NCI-H2227 (cell line): ENCODE measurements at regions not wholly inside any gene's neighbourhood (a gene's known extent, or its start where the extent isn't known, plus 50 kb on each side); places are given as distances from the start of the nearest gene placed in this dataset.
A peak's percentile ranks its signal among the peaks of the same experiment; 100 is the strongest.
"Not testable (repeated sequence)": the region's sequence is repeated elsewhere in the genome, so short reads cannot be mapped to it uniquely, and the experiment has no call there.

Experiments used
- DNase-seq: peaks from one replicate; lab custom pipeline; 2025; ENCODE audit not compliant: unreplicated experiment; lab: John Stamatoyannopoulos, UW

DNA sequence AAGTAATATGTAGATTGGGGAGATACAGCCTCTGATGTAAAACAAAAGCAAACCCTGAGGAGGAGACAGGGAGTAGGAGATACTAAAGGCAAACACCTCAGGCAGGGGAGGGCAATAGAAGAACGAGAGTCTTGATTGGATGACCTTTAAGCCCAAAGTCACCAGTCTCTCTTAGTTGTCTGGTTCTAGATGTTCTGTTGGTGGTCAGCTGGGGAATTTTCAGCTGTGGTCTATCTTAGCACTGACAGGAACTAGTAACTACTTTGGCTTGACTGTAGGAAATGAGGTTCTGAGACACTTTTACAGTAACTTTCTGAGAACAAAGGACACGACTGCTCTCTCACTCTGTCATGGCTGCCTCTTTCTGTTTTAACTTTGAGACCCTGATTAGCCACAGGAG is 290.7 kb upstream of the MIR17HG start:
- no peak for DNase-seq

DNA sequence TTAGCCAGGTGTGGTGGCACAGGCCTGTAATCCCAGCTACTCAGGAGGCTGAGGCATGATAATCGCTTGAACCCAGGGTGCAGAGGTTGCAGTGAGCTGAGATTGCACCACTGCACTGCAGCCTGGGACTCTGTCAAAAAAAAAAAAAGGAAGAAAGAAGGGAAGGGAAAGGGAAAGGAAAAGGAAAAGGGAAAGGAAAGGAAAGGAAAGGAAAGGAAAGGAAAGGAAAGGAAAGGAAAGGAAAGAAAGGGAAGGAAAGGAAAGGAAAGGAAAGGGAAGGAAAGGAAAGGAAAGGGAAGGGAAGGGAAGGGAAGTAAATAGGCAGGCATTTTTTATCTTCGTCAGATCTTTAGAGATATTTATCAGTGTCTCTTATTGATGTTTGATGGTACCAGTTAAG is 290.0 kb upstream of the MIR17HG start:
- DNase-seq, result not testable (repeated sequence)

DNA sequence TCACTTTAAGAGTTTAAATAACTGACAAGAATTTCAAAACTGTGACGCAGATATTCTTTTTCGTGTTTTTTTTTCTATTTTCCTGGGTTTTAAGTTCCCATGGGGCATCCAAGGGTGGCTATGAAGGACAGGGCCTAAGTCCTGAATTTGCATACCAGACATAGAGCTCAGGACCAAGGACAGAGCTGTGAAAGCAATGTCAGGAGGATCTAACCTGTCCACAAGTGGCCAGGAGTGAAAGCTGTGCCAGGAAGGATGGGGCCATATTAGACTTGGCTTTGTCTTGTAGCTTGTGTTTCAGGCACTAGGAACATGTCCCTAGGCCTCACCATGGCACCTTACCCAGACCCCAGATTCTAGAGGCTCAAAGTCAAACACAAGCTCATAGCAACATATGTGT is 289.4 kb upstream of the MIR17HG start:
- no peak for DNase-seq

DNA sequence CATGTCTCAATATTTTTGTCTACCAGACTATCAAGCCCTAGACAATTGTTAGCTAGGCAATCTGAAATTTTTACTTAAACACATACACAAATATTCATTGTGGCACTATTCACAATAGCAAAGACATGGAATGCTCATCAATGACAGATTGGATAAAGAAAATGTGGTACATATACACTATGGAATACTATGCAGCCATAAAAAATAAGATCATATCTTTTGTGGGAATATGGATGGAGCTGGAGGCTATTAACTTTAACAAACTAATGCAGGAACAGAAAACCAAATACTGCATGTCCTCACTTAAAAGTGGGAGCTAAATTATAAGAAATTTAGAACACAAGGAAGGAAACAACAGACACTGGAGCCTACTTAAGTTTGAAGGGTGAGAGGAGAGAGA is 288.6 kb upstream of the MIR17HG start:
- no peak for DNase-seq

DNA sequence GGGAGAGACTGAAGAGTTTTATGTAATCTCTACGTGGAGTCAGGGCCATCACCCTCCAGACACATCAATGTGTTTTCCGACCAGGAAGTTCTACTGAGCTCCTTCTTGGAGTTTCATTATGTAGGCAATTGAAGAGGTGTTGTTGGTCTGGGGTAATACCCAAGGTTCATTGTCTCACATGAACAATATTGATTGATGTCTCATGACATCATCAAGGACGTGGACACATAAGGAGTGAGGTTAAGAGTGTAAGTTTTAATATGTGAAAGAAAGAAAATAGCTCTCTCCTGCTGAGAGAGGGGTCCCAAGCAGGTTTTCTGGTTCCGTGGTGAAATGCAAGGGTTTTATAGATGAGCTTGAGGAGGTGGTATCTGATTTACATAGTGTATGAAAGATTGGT is 280.7 kb upstream of the MIR17HG start:
- DNase-seq, result no peak

DNA sequence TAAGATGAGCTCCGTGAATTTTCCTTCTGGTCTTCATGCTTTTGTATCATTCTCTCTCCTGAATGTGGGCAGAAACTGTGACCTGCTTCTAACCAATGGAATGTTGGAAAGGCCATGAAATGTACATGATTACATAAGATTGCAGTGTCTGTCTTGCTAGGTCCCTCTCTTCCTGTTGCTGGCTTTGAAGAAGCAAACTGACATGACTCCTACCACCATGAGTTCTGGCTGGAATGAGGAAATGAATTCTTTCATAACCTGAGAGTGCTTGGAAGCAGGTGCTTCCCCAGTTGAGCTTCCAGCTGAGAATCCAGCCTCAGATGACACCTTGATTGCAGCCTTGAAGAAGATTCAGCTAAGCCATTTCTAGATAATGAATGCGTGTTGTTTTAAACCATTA is 275.0 kb upstream of the MIR17HG start:
- DNase-seq, result no peak

DNA sequence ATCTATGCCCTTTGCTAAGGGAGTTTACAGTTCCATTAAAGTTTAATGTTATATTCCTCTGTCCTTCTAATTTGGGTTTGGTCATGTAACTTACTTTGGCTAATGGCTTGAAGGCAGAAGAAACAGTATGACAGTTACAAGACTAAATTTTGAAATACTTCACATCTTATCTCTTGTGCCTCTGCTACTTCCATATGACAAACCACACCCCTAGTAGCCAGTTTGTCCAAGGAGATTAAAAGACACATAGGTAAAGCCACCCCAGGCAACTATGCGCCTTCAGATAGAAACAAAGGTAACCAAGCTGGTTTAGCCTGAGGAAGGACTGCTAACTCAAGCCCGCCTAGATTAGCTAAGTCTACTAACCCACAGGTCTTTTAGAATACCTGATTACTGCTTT is 273.4 kb upstream of the MIR17HG start:
- no peak for DNase-seq

DNA sequence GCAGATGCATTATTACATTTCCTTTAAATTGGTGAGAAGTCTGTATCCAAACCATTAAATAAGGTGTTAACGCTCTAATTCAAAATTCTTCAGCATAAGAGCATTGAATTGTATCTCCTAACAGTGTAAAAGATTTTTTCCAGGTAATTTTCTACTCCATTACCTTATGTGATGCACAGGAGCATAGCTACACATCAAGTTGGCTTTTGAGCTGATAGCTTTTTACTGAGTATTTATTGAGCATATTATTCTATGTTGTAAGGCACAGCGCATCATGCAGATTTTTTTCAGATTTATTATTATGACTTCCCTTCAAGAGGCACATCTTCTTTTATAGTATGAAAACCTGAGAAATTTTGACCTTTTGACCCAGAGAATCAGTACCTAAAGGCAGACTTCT is 270.7 kb upstream of the MIR17HG start:
- DNase-seq, result no peak

DNA sequence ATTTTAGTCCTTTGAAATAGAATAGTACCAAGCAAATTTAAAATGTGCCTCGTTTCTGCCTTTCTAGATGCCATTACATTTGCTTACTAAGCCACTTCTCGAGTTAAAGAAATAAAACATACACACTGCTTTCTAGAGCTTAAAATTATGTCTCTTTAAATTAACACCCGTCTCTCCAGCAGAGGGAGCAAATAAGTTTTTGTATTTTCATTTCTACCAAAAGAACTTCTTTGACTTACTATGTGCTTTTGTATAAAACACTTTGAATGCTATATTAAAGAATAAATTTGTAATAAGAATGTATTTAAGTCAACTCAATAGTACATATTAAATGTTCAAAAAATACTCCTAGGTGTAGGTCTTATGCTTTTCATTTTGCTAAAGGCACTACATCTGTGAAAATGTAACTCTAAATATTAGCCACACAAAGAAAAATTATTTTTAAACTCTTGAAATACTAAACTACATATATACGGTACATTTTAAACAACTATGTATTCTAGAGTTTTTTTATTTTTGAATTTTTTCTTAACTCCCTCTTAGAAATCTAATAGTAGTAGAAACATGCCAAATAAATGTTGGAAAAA is 269.3 kb upstream of the MIR17HG start:
- peak; percentile 13 for DNase-seq

DNA sequence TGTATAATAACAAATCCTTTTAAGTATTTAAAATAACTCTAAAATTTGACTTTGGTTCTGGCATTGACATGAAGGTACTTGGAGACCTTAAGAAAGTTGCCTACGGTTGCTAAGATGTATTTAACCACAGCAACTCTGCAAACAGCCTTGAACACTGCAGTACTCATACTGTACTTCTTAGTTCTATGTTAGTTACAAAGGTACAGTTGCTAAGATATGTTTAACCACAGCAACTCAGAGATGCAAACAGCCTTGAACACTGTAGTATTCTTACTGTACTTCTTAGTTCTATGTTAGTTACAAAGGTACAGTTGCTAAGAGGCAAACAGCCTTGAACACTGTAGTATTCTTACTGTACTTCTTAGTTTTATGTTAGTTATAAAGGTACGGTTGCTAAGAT is 268.3 kb upstream of the MIR17HG start:
- DNase-seq, result no peak

DNA sequence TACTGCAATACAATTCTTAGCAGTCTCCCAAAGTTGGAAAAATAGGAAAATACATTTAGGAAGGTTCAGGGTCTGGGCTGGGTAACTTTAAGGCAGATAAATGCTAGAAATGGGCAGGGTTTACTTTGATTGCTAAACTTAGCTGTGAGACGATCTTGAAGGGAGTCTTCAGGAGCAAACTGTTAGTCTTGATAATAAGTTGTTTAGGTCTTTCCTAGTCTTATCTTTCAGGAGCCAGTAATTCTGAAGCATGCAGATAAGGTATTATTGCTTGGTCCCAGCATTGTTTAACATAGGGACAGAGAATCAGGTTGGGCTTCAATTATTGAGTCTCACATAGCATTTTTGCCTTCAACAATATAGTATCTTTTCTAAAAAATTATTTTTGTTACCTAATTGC is 262.4 kb upstream of the MIR17HG start:
- no peak for DNase-seq

DNA sequence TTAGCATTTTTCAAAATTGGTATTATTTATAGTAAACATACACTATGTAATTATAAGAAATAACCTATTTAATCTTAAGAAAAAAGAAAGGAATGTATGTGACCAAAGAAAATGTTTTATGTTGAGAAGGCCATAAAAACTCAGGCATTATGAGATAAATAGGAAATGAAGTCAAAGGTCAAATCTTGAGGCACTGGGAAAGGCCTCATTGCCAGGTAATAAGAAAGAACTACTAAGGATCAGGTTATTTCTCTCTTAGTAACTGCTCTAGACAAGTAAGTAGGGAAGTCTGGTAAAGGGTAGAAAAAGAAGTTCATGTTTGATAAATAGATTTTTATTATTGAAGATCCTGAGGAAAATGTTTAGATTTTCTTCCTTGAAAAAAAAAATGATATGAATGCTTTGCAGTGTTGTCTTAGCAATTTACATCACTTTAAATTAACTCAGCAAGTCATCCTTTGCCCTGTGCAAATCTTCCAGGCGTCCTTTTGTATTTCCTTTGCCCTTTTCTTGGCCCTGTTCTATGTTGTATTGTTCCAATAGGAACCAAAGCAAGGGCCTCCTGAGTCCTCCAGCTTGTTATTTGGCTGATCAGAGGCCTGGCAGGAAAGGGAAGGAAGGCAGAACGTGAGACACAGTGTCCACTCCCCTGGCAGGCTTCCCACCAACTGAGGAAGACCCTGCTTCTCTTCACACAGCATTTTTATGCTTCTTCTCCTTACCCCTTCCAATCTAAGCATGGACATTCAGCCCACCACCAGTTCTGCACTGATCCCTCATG is 260.4 kb upstream of the MIR17HG start:
- DNase-seq, result no peak

DNA sequence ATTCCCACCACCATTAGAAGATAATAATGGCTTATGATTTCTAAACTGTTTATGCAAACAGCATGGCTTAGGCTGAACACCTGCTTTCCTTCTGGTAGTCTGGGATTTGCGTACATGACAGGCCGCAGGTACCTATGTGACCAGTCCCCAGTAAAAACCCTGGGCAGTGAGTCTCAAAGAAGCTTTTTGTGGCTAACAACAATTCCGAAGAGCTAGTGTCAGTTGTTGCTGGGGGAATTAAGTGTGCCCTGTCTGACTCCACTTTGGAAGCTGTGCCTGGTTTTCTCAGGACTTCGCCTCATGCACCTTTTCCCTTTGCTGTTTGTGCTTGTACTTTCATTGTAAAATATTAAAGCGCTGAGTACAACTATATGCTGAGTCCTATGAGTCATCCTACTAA is 250.2 kb upstream of the MIR17HG start:
- no peak for DNase-seq

DNA sequence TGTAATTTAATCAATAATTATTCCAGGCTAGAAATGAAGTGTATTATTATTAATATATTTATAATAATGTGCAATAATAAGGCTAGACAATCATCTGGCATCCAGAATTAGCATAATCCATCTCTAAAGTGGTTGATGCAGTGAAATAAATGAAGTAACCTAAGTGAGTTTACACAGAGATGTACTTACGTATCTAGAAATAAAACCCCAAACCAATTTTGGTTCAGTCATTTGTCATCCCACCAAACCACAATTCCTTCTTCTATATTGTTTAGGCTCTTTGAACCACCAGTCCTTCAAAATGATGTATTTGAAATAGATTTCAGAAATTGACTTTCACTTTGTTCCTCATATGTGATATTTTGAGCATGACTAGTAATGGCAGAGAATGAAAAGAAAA is 247.6 kb upstream of the MIR17HG start:
- no peak for DNase-seq

DNA sequence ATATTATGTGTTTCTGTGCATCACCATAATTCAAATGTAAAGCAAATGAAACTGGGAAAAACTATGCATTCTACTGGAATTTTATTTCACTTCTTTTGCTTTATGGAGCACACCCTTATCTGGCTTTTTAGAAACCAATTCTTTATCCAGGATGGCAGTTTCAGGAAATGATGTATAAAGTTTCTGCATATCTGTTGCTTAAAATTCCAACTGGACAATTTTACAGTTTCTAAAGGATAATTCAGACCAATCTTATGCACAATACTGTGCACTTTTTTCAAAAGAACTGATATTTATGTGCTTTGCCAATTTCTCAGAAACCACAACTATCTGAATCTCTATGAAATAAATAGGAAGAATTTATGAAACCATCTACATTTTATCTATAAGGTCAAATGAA is 246.5 kb upstream of the MIR17HG start:
- DNase-seq, result no peak

DNA sequence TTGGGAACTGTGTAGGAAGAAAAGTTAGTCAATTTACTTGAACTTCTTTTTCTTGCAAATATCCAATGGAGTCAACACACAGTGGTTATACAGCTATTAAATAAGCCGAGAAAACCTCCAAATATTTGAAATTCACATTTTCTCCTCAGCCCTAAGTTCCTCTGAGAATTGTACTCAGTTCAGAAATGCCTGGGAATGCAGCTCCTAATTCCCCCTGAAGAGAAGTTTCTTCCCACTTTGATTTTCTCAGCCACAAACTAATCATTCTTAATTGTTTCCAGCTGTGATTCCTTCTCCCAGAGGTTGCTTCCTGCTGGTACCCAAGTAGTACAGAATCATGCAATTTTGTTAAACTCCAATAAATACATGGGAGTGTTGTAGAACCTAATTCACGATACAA is 246.1 kb upstream of the MIR17HG start:
- no peak for DNase-seq

DNA sequence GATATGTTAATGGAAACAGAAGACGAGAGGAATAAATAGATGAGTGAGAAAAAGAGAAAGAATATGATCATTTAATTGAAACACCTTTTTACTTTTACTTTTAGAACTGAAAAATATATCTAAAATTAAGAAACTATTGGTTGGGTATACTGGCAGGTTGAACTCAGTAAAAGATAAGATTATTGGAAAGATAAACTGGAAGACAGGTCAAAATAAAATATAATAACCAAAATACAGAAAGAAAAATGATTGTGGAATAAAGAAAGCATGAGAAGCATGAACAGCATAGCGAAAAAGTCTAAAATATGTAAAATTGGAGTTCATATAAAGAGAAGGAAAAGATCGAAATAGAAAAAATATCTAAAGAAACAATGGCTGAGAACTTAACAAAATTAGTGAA is 242.2 kb upstream of the MIR17HG start:
- DNase-seq, result no peak

DNA sequence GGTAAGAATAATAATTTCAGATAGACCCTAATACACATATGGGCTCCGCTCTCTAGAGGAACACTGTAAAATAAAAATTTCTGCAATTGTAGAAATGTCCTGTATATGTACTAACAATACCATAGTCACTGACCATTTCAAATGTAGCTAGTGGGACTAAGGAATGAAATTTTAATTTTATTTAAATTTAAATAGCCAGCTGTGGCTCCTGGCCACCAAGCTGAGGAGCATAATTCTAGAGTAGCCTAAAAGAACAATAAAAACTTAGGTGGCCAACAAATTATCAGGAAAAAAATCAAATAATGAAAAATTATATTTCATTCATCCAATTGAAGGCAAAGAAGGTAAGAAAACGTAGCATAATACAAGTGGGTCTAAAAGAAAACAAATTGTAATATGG is 240.9 kb upstream of the MIR17HG start:
- DNase-seq, result no peak

DNA sequence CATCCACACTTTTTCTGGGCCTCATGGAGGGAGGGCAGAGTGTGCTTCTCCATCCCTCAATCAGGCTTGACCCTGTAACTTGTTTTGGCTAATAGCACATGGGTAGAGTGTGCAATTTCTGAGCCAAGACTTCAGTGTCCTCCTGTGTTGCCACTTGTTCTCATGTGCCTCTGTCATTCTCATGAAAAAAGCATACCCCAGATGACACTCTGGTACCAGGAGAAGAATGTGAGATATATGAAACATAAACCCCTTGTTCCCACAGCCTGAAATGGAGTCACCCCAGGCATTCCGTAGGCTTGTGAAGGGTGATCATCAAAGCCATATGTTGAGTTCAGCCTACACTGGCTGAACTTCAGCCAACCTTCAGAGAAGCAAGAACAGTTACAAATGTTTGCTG is 239.2 kb upstream of the MIR17HG start:
- DNase-seq, result no peak

DNA sequence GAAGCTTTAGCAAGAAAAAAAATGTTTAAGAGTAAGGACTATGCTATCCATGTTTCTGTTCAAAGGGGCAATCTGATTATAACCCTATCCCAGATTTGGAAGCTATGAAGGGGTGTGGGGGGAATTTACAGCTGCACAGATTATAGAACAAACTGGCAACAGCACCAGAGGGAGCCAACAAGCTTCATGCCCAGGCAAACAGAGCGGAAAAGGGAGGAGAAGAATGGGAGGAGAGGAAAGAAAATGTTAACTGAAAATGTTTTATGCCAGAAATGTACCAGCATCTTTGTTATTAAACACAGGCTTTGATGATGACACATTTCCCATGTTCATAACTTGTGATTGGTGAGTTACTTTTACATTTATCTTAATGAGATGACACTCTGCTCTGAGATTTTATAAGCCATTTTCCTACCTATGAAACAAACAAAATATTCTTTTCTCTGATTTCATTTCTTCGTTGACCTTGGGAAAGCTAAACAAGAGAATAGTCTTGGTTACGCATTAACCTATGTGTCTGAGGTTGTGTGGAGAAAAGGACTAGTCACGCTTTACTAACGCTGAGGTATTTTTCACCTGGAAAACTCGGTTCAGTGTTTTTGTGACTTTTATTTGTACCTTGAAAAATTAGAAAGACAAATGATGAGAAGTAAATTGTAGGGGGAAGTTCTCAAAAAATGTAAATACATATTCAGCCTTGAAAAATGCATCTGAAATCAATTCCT is 235.8 kb upstream of the MIR17HG start:
- no peak for DNase-seq

DNA sequence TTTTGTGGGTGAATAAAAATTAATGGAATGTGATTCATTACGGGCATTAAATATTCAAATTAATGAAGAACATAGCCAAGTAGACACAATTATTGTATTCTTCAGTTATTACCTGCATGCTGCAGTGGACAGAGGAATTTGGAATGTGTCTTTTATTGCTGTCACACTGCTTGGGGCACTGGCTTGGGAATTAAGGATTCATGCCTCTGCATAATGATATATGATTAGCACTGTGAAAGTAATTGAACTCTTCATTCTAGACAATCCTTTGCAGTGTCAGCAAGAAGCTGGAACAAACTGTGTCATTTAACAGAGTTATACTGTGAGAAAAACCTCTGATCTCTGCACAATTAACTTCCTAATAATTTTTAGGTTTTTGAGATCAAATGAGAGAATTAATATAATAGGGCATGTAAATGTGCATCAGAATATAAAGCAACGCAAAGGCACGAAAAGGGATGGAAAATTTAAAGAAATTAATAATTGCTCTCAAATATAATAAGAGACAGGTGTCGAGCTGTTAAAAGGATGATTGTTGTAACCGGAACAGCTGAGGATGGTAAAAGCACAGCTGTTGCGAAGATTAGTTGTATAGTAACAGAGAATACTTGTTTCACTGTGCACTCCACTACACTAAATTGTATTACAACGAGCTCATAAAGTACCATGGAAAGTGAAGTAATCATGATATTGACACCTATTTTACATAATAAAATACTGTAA is 235.1 kb upstream of the MIR17HG start:
- no peak for DNase-seq

DNA sequence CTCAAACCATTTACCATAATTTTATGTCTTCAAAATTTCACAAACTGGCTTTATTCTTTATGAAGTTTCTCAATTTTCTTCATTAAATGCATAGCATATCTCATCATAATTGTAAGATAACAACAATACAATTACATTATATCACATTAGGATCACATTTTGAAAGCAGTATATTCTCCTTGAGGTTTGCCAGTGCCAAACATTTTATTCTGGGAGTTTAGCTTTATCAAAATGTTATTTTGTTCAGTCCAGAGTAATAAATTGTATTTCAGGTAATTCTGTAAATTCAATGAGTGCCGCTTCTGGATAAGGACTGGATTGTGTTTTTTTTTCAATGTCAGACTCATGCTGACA is 234.6 kb upstream of the MIR17HG start:
- DNase-seq, result no peak
